HG03558 (cell line): ENCODE measurements at regions not wholly inside any gene's neighbourhood (a gene's known extent, or its start where the extent isn't known, plus 50 kb on each side); places are given as distances from the start of the nearest gene placed in this dataset.

ENCODE experiments used
- ATAC-seq: cut with Tn5 transposase; IDR thresholded peaks from one replicate; pipeline ENCODE4 v1.9.1; 2021; ENCODE audit warnings: moderate number of reproducible peaks; ENCODE audit not compliant: unreplicated experiment; ENCODE audit errors: extremely low read depth

- ATAC-seq, result no peak
Observed at GRCh38 chr1:88210103-88210787, 473.8 kb upstream of the PKN2 start.

GRCh38 chr1:88216441-88216840 is 467.6 kb upstream of the PKN2 start:
- ATAC-seq, result no peak

GRCh38 chr1:88217386-88217785 is 466.7 kb upstream of the PKN2 start:
- no peak for ATAC-seq

- ATAC-seq, result no peak
Observed at GRCh38 chr1:88219521-88219920, 464.6 kb upstream of the PKN2 start.

GRCh38 chr1:88221411-88221810 is 462.7 kb upstream of the PKN2 start:
- ATAC-seq, result no peak

GRCh38 chr1:88224906-88225305 is 459.2 kb upstream of the PKN2 start:
- no peak for ATAC-seq

- no peak for ATAC-seq
Observed at GRCh38 chr1:88228114-88228513, 456.0 kb upstream of the PKN2 start.

GRCh38 chr1:88230126-88230525 is 453.9 kb upstream of the PKN2 start:
- ATAC-seq, result no peak

- ATAC-seq, result no peak
Observed at GRCh38 chr1:88237058-88237457, 447.0 kb upstream of the PKN2 start.

- no peak for ATAC-seq
Observed at GRCh38 chr1:88239205-88239604, 444.9 kb upstream of the PKN2 start.

- ATAC-seq, result no peak
Observed at GRCh38 chr1:88247666-88248065, 436.4 kb upstream of the PKN2 start.

- no peak for ATAC-seq
Observed at GRCh38 chr1:88250915-88251314, 433.2 kb upstream of the PKN2 start.

- ATAC-seq, result no peak
Observed at GRCh38 chr1:88252745-88253144, 431.3 kb upstream of the PKN2 start.

GRCh38 chr1:88265606-88266005 is 418.5 kb upstream of the PKN2 start:
- no peak for ATAC-seq

GRCh38 chr1:88266051-88266450 is 418.0 kb upstream of the PKN2 start:
- ATAC-seq, result no peak

- ATAC-seq, result no peak
Observed at GRCh38 chr1:88272216-88272615, 411.9 kb upstream of the PKN2 start.

- ATAC-seq, result no peak
Observed at GRCh38 chr1:88274431-88274830, 409.6 kb upstream of the PKN2 start.

GRCh38 chr1:88275259-88275862 is 408.7 kb upstream of the PKN2 start:
- no peak for ATAC-seq

GRCh38 chr1:88276163-88276562 is 407.9 kb upstream of the PKN2 start:
- ATAC-seq, result no peak

GRCh38 chr1:88284066-88284465 is 400.0 kb upstream of the PKN2 start:
- ATAC-seq, result no peak

- no peak for ATAC-seq
Observed at GRCh38 chr1:88284666-88285366, 399.3 kb upstream of the PKN2 start.

GRCh38 chr1:88286716-88287115 is 397.4 kb upstream of the PKN2 start:
- ATAC-seq, result no peak
